HG03575 (cell line): ENCODE measurements at regions not wholly inside any gene's neighbourhood (a gene's known extent, or its start where the extent isn't known, plus 50 kb on each side); places are given as distances from the start of the nearest gene placed in this dataset.

ENCODE experiments used
- ATAC-seq: cut with Tn5 transposase; IDR thresholded peaks from one replicate; pipeline ENCODE4 v1.9.1; 2021; ENCODE audit not compliant: unreplicated experiment, insufficient number of reproducible peaks, low FRiP score; ENCODE audit errors: extremely low read depth

DNA sequence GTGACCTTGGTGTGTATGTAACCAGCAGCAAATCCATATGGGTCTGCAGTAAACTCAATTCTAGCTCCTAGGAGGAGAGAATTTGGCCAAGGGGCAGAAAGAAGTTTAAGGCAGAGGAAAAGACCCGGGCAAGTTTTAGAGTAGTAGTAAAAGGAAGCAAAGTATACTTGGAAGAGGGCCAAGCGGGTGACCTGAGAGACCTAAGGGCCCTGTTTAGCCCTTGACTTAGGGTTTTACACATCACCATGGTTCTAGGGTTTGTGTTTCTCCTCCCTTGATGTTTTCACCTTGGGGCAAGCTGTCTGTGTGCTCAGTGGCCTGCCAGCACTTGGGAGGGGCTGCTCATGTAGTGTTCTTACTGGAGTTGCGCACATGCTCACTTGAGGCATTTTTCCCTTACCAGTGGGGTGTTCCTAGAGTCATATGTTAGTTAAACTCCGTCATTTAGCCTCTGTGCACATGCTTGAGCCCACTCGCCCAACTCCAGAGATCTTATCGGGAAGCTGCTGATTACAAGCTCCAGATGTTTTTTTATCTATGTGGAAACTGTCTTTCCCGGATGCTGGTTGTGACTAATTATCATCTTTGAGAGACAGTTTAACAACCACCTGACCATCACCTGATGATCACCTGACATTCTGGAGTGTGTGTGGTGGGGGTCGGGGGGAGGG is 137.6 kb upstream of the PRSS1 start:
- no peak for ATAC-seq

DNA sequence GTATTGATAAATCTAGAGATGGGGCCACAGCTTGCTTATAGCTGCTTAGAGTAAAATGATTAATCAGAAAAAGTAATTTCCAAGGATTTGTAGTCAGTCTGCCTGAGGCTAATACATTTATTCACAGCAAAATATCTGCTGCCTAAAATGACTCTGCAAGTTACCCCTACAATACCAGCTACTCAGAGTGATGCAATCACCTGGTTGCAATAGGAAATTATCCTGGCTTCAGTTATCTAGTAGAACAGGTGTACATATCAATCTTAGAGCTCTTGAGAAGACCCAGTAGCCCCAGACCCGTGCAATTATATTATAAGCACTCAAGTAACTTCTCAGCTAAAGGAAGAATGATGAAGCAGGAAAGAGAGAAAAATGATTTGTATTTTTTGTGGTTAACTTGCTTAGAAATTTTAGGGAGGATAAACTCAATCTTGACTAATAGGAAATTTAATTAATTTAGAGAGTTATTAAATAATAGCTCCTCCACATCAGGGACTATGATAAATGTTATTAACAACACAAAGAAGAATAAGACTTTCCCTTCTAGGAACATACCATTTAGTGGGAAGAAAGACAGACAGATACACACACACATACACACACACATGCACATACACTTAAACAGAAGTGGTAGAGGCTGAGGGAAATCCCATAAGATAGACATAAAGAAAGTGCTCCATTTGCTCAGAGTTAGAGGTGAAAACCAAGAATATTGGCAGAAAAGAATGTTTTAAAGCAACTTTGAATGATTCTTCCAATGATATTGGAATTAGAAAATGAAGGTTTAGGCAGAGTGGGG is 140.4 kb upstream of the PRSS1 start:
- ATAC-seq = no peak

DNA sequence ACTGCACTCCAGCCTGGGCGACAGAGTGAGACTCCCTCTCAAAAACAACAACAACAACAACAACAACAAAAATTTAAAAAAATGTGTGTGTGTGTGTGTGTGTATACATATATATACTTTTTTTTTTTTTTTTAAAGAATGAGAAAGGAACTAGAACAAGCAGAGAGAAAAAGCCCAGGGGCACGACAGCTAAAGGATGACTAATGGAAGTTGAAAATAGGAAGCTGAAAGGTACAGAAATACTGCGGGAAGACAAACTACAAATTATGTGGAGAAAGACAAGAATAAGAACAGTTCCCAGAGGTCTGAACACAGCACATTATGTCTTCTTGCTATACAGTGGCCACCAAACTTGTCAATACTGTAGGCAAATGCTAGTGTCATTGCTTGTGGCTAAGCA is 141.9 kb upstream of the PRSS1 start:
- no peak for ATAC-seq

GRCh38 chr7:142606081-142606480 is 143.2 kb upstream of the PRSS1 start:
- no peak for ATAC-seq

DNA sequence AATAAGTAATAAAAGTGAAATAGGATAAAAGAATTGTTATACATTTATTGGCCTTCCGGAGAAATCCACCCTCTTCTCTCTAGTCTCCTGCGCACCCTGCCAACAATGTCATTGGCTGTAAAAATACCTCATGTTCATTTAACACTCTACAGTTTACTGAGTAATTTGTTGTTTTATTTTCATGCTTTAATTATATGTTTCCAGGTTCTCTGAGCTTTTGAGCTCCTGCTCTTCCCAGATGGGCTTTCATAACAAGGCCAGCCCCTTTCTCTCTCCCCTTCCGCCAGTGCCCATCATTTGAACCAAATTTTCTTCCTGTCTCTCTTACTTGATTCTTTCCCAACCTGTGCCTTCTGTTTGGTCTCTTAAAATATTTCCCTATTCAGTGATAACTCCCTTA is 144.6 kb upstream of the PRSS1 start:
- ATAC-seq = no peak

DNA sequence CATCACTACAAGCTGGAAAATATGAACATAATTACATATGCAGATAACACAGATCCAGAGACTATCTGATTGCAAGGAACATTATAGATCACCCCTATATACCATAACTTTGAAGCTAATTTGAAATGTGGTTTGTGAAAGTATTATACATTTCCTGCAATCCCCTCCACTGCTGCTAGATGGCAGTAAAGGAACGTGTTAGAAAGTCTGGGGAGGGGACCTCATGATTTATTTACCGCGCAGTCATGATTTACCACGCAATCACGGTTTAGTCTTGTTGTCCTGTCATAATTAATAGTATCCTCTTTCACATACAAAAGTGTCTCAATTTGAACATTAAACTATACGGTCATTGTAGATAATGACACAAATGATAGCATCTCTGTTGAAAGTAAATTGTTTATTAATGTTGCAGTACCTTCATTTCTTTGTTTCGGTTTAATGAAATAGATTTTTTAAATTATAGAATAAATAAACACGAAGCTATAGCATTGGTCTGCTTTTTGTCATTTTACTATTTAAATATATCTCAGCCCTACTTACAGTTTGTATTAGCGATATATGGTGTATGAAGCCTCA is 145.3 kb upstream of the PRSS1 start:
- no peak for ATAC-seq

- no peak for ATAC-seq
Measured at GRCh38 chr7:142602756-142603155, 146.5 kb upstream of the PRSS1 start.

DNA sequence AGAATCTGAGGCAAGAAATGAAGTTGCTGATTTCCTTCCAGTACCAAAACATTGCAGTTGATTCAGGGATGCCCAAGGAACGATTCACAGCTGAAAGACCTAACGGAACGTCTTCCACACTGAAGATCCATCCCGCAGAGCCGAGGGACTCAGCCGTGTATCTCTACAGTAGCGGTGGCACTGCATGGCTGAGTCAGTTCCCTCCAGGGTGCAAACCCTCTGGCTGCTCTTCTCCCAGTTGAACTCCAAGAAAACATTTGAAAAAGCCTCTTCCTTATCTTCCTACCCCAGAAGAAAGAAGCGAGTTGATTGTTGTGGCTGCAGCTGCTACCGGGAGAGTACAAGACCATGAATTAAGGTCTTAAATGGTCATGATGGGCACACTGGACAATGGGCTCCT is 147.1 kb upstream of the PRSS1 start:
- no peak for ATAC-seq

GRCh38 chr7:142598297-142598696 is 151.0 kb upstream of the PRSS1 start:
- no peak for ATAC-seq

DNA sequence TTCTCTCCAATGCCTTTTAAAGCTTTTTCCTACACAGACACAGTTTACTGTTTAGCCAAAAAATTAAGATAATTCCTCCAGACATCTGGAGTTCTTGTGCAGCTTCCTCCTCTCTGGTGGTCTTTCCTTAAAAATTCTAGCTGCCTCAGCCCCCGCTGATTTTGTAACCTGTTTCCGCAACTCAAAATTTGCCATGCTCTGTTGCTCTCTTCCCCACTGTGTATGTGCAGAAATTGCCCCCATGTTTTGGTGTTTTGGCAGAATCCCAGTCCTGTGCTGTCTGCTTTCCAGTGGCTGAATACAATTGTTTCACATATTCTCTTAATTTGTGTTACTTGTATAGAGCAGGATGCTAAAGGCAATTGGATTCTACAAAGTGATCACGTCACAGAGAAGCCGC is 151.7 kb upstream of the PRSS1 start:
- no peak for ATAC-seq

- ATAC-seq = no peak
Measured at GRCh38 chr7:142595816-142596516, 153.3 kb upstream of the PRSS1 start.

DNA sequence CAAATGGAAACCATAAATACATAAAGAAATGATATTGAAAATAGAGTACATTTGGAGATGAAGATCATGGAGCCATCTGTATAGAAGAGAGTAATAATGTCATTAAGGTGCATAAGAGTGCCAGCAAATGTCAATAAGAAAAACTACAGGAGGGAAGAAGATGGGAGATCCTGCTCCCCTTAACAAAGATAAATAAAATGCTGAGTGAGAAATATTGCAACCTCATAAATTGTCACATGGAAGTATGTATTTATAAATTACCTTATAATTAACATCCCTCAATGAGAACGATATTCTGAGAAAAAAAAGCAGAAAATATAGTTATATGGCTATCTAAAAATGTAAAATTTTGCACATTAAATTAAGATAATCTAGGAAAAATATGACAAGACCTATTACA is 155.2 kb upstream of the PRSS1 start:
- no peak for ATAC-seq

GRCh38 chr7:142593106-142593505 is 156.2 kb upstream of the PRSS1 start:
- ATAC-seq = no peak

DNA sequence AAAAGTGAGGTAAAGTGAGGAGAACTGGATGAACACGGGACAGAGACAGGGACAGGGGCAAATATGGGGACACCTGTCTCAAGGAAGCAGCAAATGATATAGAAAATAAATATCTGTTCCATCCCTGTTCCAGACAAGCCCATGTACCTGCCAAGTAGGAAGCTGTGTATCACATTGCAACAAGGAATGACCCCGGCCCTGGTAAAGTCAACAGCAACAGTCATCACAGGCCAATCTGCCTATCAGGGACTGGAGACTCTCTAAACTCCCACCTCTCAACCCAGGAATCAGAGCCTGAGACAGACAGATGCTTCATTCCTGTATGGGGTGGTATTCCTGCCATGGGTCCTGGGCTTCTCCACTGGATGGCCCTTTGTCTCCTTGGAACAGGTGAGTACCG is 156.6 kb upstream of the PRSS1 start:
- no peak for ATAC-seq

DNA sequence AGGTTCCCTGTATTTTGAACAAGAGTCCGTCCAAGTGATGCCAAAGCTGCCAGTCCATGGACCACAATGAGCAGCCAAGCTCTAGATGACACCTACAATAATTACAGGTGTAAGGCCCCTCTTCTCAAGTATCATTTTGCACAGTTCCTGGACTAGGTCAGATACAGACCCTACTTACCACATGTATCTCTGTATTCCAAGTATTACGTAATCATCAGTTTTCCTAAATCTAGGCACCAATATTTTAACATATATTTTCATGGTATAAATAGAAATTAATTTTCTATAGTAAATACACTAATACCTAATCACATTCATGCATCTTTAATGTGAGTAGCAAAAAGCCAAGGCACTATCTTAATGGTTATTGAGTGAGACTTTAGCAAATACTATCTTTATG is 157.0 kb upstream of the PRSS1 start:
- no peak for ATAC-seq

DNA sequence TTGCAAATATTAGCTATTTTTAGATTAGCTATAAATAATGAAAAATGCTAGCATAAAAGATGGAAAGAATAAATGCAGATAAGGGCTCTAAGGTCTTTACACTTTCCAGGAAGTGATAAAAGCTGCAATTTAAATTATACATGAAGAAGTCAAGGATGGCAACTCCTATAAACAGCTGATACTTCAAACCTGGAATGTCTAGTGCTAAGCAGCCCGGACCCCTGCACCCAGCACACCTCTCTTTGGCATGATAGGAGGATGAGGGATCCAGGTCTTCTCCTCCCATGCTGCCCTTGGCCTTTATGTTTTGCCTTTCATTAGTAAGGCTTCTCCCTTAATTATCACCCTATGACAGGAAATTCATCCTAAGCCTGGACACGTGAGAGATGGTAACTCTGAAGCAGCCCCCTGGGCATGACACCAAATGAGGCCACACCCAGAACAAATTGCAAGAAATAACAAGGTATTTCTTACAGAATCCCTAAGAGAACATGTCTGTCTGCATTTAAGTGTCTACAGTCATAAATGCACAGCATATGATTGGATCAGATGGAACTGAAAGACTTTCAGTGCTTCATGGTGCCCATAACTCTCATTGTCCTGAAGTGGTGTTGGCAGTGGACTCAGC is 158.3 kb upstream of the PRSS1 start:
- ATAC-seq = no peak

DNA sequence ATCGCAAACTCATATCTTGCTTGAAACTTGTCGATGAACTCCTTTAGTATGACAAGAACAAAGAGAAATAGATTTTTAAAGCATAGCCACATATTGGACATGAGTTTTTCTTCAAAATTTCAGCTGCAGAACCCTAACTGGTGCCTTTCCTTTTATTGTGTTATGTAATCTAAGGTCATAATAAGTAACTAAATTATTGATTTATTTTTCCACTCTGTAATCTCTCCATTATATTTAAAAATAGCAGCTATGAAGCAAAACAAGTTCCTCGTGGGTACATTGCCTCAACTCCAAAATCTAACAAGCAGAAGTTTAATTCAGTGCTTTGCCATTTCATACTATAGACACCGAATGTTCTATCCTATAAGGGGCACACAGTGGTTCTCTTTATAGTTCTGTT is 159.2 kb upstream of the PRSS1 start:
- no peak for ATAC-seq

- peak; percentile 42 for ATAC-seq
Measured at GRCh38 chr7:142587578-142588191, 161.6 kb upstream of the PRSS1 start.

DNA sequence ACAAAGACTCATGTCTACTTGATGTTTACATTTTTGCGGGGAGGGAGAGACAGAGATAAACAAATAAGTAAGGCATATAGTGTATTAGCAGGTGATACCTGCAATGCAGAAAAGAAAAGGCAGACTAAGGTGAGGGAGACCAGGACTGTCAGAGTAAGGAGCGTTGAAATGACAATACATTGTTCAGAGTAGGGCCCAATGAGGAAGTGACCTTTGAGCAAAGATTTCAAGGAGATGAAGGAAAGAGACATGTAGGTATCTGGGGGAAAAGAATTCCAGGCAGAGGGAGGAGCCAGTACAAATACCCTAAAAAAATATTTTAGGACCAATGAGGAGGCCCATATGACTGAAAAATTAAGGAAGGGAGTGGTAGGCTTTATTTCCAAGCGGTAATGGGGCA is 162.7 kb upstream of the PRSS1 start:
- ATAC-seq = no peak
